GM12878 (cell line): ENCODE measurements at regions not wholly inside any gene's neighbourhood (a gene's known extent, or its start where the extent isn't known, plus 50 kb on each side); places are given as distances from the start of the nearest gene placed in this dataset.

Source experiments
- ATAC-seq: fragments of 200-7000 bp; cut with Tn5 transposase; 3 replicates; pipeline ENCODE4 v1.9.1; 2020; ENCODE audit warnings: mild to moderate bottlenecking, moderate library complexity
- BruUV-seq: library from RNA; stranded (reverse); fragments of 400-500 nt; replicated peaks from 2 replicates; lab custom pipeline; 2021; lab: Mats Ljungman, UMichigan
- CTCF ChIA-PET: fragments of 300-600 bp; sonication (Branson Sonifier 250); formaldehyde crosslinking; extraction: SDS; loops from one replicate; lab custom pipeline; 2021; ENCODE audit warnings: inconsistent platforms; lab: Yijun Ruan, JAX
- POLR2A ChIA-PET: fragments of 350-600 bp; formaldehyde crosslinking; extraction: SDS; loops from one replicate; lab custom pipeline; 2021; ENCODE audit warnings: inconsistent platforms; lab: Charles Lee
- RAD21 ChIA-PET: fragments of 300-600 bp; sonication (Branson Sonifier 250); formaldehyde crosslinking; loops from one replicate; lab custom pipeline; 2023; ENCODE audit warnings: antibody characterized with exemption; ENCODE audit not compliant: unreplicated experiment; lab: Charles Lee
- SMC1A ChIA-PET: fragments of 300-600 bp; sonication (Branson Sonifier 250); formaldehyde crosslinking; loops from one replicate; lab custom pipeline; 2023; ENCODE audit not compliant: unreplicated experiment, uncharacterized antibody; lab: Charles Lee
- DNase-seq: peaks from one replicate; pipeline ENCODE4 v3.0.0-alpha.2; 2011; ENCODE audit warnings: low read depth, low spot score
- FAIRE-seq: peaks from 3 replicates; lab custom pipeline; 2011; peaks lifted over from hg19 to GRCh38; lab: Jason Lieb, UNC
- H2AFZ ChIP-seq: 2 replicates; pipeline ENCODE4 v1.6.0; 2011; ENCODE audit warnings: low read depth, low read length, control low read depth; ENCODE audit not compliant: control insufficient read depth
- H3K27ac ChIP-seq: 2 replicates; pipeline ENCODE4 v1.5.1; 2011; ENCODE audit warnings: control low read depth; ENCODE audit not compliant: control insufficient read depth, insufficient read depth
- H3K27me3 ChIP-seq, 2 experiments: replicated peaks in 1 of 2; 2 replicates each; pipeline versions ENCODE4 v1.6.0 to v1.6.1; 2011; ENCODE audit warnings: low read length in 1 of 2; ENCODE audit not compliant: control insufficient read depth in 2 of 2, insufficient read depth in 2 of 2
- H3K36me3 ChIP-seq, 2 experiments: 2 replicates each; pipeline ENCODE4 v1.5.1; 2011; ENCODE audit warnings: low read length in 1 of 2; ENCODE audit not compliant: control insufficient read depth in 2 of 2, insufficient read depth in 2 of 2
- H3K4me1 ChIP-seq: 2 replicates; pipeline ENCODE4 v1.6.1; 2011; ENCODE audit warnings: mild to moderate bottlenecking, low read length, moderate library complexity, mixed read lengths; ENCODE audit not compliant: control insufficient read depth, insufficient read depth
- H3K4me2 ChIP-seq: 2 replicates; pipeline ENCODE4 v1.6.0; 2011; ENCODE audit warnings: control low read depth; ENCODE audit not compliant: control insufficient read depth, insufficient read depth
- H3K4me3 ChIP-seq: fragments of 200-600 bp; sonication (generic); 2 replicates; pipeline ENCODE4 v1.5.1; 2016
- H3K79me2 ChIP-seq: 2 replicates; pipeline ENCODE4 v1.6.0; 2011; ENCODE audit warnings: low read length; ENCODE audit not compliant: control insufficient read depth, insufficient read depth
- H3K9ac ChIP-seq: 2 replicates; pipeline ENCODE4 v1.8.0; 2011; ENCODE audit warnings: low read length, control low read depth, mixed read lengths; ENCODE audit not compliant: control insufficient read depth, insufficient read depth
- H3K9me3 ChIP-seq: replicated peaks from 3 replicates; pipeline ENCODE4 v1.5.1; 2011; ENCODE audit warnings: mild to moderate bottlenecking, low read length; ENCODE audit not compliant: control insufficient read depth, insufficient read depth
- H4K20me1 ChIP-seq: 2 replicates; pipeline ENCODE4 v1.6.0; 2011; ENCODE audit not compliant: control insufficient read depth, insufficient read depth
- ASH2L ChIP-seq: fragments of 300-600, 200-600 bp; sonication (generic); IDR thresholded peaks from 2 replicates; pipeline ENCODE4 v1.6.1; 2017; ENCODE audit warnings: low read depth, mild to moderate bottlenecking, borderline replicate concordance
- CBX5 ChIP-seq: sonication (generic); IDR thresholded peaks from 2 replicates; pipeline ENCODE4 v1.6.1; 2016; ENCODE audit warnings: low read depth, moderate library complexity, mild to moderate bottlenecking, inconsistent platforms
- DPF2 ChIP-seq: fragments of 450-650 bp; IDR thresholded peaks from 2 replicates; pipeline ENCODE4 v1.6.1; 2017; ENCODE audit warnings: mild to moderate bottlenecking
- GABPA ChIP-seq: IDR thresholded peaks from 2 replicates; pipeline ENCODE4 v1.6.1; 2014; ENCODE audit warnings: antibody characterized with exemption, low read depth, mild to moderate bottlenecking, inconsistent platforms
- IKZF2 ChIP-seq, 2 experiments: fragments of 450-650 bp; IDR thresholded peaks; 2 replicates each; pipeline ENCODE4 v1.6.1; 2017; ENCODE audit warnings: mild to moderate bottlenecking in 2 of 2, moderate library complexity in 2 of 2
- KAT2A ChIP-seq: conservative IDR thresholded peaks from 2 replicates; pipeline ENCODE4 v1.6.1; 2011; ENCODE audit warnings: low read depth, low read length; ENCODE audit not compliant: control insufficient read depth
- PAX5 ChIP-seq: IDR thresholded peaks from 2 replicates; pipeline ENCODE4 v1.6.1; 2011; ENCODE audit warnings: low read depth, low read length, borderline replicate concordance
- PBX3 ChIP-seq: IDR thresholded peaks from 2 replicates; pipeline ENCODE4 v1.6.1; 2011; ENCODE audit warnings: mild to moderate bottlenecking, low read depth, low read length, moderate library complexity; ENCODE audit not compliant: insufficient replicate concordance
- RB1 ChIP-seq: fragments of 450-650 bp; formaldehyde crosslinking; IDR thresholded peaks from 2 replicates; pipeline ENCODE4 v1.6.1; 2017; ENCODE audit warnings: mild to moderate bottlenecking, borderline replicate concordance
- RFX5 ChIP-seq: IDR thresholded peaks from 2 replicates; pipeline ENCODE4 v1.6.1; 2011; ENCODE audit warnings: low read depth, low read length, improper control_type of control experiment
- SRF ChIP-seq, 2 experiments: IDR thresholded peaks; 2 replicates each; pipeline ENCODE4 v1.6.1; 2011; ENCODE audit warnings: low read depth in 2 of 2, low read length in 2 of 2, mild to moderate bottlenecking in 1 of 2, moderate library complexity in 1 of 2
- ZBED1 ChIP-seq: IDR thresholded peaks from 2 replicates; pipeline ENCODE4 v1.6.1; 2016; ENCODE audit warnings: borderline replicate concordance
- WGBS: methylation state at CpG from one replicate; pipeline ENCODE4 v1.1.6; 2016; ENCODE audit warnings: low lambda C conversion rate; ENCODE audit not compliant: insufficient replicate concordance, insufficient coverage; ENCODE audit errors: missing lambda C conversion rate; 5-methylcytosine and 5-hydroxymethylcytosine counted together
- in situ Hi-C: fragments of 300-500 bp; cut with MboI; formaldehyde crosslinking; loops from 9 replicates; pipeline ENCODE4 v1.14.3; 2018; ENCODE audit warnings: mixed read lengths
- intact Hi-C: fragments of 100-400 bp; cut with micrococcal nuclease; formaldehyde crosslinking; loops from one replicate; pipeline ENCODE4 v1.14.2; 2022; ENCODE audit not compliant: unreplicated experiment
- TF ChIP-seq, protein P1 (sequence below): IDR thresholded peaks from 2 replicates; pipeline ENCODE4 v1.6.1; 2012; ENCODE audit warnings: low read depth, low read length, improper control_type of control experiment
- TF ChIP-seq, protein P2 (sequence below): fragments of 450-650 bp; IDR thresholded peaks from 2 replicates; pipeline ENCODE4 v1.6.1; 2017; ENCODE audit warnings: mild to moderate bottlenecking, low read depth, inconsistent platforms; ENCODE audit not compliant: poor library complexity, severe bottlenecking

DNA sequence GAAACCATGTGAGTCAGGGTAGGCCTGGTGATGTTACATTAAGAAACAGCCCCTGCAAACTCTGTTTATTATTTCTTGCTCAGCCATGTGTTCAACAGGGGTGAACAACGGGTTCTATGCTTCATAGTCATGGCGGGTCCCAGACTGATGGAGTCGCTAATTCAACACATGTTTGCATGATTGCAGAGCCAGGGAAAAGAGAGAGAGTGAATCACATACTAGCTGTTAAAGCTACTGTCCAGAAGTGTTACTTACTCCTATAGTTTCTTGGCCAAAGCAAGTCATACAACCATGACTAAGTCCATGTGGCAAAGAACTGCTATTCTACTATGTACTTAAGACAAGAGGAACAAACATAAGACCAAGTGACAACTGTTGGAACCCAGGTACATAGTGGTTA, 241.2 kb upstream of the SKOR2 start (continued):
- TF ChIP-seq ASH2L (no peak), DPF2 (no peak), PBX3 (no peak), CBX5 (no peak)
- TF ChIP-seq, protein P1, sequence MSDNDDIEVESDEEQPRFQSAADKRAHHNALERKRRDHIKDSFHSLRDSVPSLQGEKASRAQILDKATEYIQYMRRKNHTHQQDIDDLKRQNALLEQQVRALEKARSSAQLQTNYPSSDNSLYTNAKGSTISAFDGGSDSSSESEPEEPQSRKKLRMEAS, result no peak
- TF ChIP-seq, all 136 proteins: peak for 0

DNA sequence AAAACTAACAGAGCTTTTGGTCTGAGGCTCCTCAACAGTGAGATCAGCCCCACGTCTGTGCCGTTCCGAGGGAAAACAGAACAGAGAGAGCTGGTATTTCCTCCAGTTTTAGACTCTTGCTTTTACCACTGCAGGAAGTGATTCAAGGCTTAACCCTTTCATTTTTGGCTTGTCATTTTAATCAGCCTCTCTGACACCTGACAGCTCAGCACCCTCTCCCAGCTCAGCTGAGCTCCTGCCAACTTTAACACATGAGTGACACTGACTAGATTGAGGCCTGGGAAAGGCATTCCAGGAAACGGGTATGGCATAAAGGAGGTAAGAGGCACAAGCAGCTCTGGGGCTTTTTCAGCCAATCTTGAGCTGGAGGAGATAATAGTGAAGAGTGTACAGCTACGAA, 239.4 kb upstream of the SKOR2 start:
- CTCF ChIA-PET, result no interaction called here
- FAIRE-seq, result no peak

More for the DNA sequence above, 239.4 kb upstream of the SKOR2 start:
- no peak overlapping the region for H3K27ac ChIP-seq
- no peaks in the 10 kb centered on the region for H4K20me1 ChIP-seq
- 0% methylated on average over 5 of the region's 5 CpGs for WGBS
- H3K4me2 ChIP-seq, result no peak overlapping the region
- H3K4me1 ChIP-seq, result no peaks in the 10 kb centered on the region
- H3K27me3 ChIP-seq, result no peaks in the 10 kb centered on the region
- no peak for DNase-seq
- ChIA-PET POLR2A (no interaction called here), RAD21 (no interaction called here), SMC1A (no interaction called here)
- H3K36me3 ChIP-seq, result no peaks in the 10 kb centered on the region
- TF ChIP-seq GABPA, result no peak
- TF ChIP-seq SRF (IDR thresholded peaks at IDR 0.05; ENCODE audit: low read depth in 2 of 2, low read length in 2 of 2), result no peak
- no peak for TF ChIP-seq KAT2A
- TF ChIP-seq IKZF2 (IDR thresholded peaks at IDR 0.05), result no peak
- no peak for TF ChIP-seq ZBED1
- TF ChIP-seq RB1, result no peak
- no peak for TF ChIP-seq PAX5
- TF ChIP-seq RFX5, result no peak
- TF ChIP-seq, protein P2, sequence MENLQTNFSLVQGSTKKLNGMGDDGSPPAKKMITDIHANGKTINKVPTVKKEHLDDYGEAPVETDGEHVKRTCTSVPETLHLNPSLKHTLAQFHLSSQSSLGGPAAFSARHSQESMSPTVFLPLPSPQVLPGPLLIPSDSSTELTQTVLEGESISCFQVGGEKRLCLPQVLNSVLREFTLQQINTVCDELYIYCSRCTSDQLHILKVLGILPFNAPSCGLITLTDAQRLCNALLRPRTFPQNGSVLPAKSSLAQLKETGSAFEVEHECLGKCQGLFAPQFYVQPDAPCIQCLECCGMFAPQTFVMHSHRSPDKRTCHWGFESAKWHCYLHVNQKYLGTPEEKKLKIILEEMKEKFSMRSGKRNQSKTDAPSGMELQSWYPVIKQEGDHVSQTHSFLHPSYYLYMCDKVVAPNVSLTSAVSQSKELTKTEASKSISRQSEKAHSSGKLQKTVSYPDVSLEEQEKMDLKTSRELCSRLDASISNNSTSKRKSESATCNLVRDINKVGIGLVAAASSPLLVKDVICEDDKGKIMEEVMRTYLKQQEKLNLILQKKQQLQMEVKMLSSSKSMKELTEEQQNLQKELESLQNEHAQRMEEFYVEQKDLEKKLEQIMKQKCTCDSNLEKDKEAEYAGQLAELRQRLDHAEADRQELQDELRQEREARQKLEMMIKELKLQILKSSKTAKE, result no peak
- no peaks in the 10 kb centered on the region for H3K79me2 ChIP-seq
- H3K9me3 ChIP-seq, result no peaks in the 10 kb centered on the region
- intact Hi-C loops, result no loop called here
- no peak for ATAC-seq
- in situ Hi-C loops, result no loop called here
- no peak overlapping the region for H2AFZ ChIP-seq
- no peak overlapping the region for H3K4me3 ChIP-seq
- no peak overlapping the region for H3K9ac ChIP-seq
- BruUV-seq, result no TSS peak
